GM12878 (cell line): ENCODE measurements at regions not wholly inside any gene's neighbourhood (a gene's known extent, or its start where the extent isn't known, plus 50 kb on each side); places are given as distances from the start of the nearest gene placed in this dataset.

Experiments
- CBX5 ChIP-seq: sonication (generic); IDR thresholded peaks from 2 replicates; pipeline ENCODE4 v1.6.1; 2016; ENCODE audit warnings: low read depth, moderate library complexity, mild to moderate bottlenecking, inconsistent platforms
- POLR2A ChIP-seq: IDR thresholded peaks from 2 replicates; pipeline ENCODE4 v1.6.1; 2011; ENCODE audit warnings: low read depth, mild to moderate bottlenecking, low read length
- TF ChIP-seq, protein P1 (sequence below): fragments of 150-350 bp; IDR thresholded peaks from 2 replicates; pipeline ENCODE4 v1.6.1; 2016; ENCODE audit warnings: low read depth, low read length
- TF ChIP-seq, protein P2 (sequence below), 3 experiments: IDR thresholded peaks in 2 of 3; conservative IDR thresholded peaks in 1 of 3; 2 replicates each; pipeline ENCODE4 v1.5.1; 2011; ENCODE audit warnings: low read depth in 3 of 3, low read length in 3 of 3, mild to moderate bottlenecking in 3 of 3, control low read depth in 2 of 3, moderate library complexity in 2 of 3, inconsistent platforms in 1 of 3, mixed read lengths in 1 of 3; ENCODE audit not compliant: control insufficient read depth in 2 of 3, insufficient read depth in 1 of 3; ENCODE audit errors: extremely low read depth in 1 of 3
- TF ChIP-seq, protein P3 (sequence below): IDR thresholded peaks from 2 replicates; pipeline ENCODE4 v1.6.1; 2012; ENCODE audit warnings: low read depth, low read length, improper control_type of control experiment

DNA sequence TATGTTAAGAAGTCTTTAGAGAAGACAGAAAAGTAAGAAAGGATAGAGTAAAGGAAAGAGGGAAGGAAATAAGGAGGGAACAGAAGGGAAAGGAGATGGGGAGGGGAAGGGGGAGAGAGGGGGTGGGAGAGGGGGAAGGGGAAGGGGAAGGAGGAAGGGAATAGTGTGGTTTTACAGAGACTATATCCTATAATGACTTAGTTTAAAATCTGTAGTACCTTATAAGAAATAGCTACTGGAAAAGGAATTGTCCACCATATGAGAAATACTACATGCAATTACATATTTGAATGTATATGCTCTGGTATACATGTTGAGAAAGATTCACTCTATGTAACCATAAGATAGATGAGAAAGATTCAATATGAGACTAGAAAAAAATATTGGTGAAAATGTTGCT is 1042.3 kb downstream of the BRINP3 start:
- TF ChIP-seq, protein P1, sequence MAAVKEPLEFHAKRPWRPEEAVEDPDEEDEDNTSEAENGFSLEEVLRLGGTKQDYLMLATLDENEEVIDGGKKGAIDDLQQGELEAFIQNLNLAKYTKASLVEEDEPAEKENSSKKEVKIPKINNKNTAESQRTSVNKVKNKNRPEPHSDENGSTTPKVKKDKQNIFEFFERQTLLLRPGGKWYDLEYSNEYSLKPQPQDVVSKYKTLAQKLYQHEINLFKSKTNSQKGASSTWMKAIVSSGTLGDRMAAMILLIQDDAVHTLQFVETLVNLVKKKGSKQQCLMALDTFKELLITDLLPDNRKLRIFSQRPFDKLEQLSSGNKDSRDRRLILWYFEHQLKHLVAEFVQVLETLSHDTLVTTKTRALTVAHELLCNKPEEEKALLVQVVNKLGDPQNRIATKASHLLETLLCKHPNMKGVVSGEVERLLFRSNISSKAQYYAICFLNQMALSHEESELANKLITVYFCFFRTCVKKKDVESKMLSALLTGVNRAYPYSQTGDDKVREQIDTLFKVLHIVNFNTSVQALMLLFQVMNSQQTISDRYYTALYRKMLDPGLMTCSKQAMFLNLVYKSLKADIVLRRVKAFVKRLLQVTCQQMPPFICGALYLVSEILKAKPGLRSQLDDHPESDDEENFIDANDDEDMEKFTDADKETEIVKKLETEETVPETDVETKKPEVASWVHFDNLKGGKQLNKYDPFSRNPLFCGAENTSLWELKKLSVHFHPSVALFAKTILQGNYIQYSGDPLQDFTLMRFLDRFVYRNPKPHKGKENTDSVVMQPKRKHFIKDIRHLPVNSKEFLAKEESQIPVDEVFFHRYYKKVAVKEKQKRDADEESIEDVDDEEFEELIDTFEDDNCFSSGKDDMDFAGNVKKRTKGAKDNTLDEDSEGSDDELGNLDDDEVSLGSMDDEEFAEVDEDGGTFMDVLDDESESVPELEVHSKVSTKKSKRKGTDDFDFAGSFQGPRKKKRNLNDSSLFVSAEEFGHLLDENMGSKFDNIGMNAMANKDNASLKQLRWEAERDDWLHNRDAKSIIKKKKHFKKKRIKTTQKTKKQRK = no peak
- no peak for TF ChIP-seq POLR2A
- TF ChIP-seq, protein P2, sequence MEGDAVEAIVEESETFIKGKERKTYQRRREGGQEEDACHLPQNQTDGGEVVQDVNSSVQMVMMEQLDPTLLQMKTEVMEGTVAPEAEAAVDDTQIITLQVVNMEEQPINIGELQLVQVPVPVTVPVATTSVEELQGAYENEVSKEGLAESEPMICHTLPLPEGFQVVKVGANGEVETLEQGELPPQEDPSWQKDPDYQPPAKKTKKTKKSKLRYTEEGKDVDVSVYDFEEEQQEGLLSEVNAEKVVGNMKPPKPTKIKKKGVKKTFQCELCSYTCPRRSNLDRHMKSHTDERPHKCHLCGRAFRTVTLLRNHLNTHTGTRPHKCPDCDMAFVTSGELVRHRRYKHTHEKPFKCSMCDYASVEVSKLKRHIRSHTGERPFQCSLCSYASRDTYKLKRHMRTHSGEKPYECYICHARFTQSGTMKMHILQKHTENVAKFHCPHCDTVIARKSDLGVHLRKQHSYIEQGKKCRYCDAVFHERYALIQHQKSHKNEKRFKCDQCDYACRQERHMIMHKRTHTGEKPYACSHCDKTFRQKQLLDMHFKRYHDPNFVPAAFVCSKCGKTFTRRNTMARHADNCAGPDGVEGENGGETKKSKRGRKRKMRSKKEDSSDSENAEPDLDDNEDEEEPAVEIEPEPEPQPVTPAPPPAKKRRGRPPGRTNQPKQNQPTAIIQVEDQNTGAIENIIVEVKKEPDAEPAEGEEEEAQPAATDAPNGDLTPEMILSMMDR (IDR thresholded peaks at IDR 0.05 in 2 of 3, conservative IDR thresholded peaks at IDR 0.05 in 1 of 3; ENCODE audit: control insufficient read depth in 2 of 3, extremely low read depth in 1 of 3, insufficient read depth in 1 of 3, low read depth in 3 of 3, low read length in 3 of 3) = no peak
- TF ChIP-seq CBX5 = no peak
- TF ChIP-seq, protein P3, sequence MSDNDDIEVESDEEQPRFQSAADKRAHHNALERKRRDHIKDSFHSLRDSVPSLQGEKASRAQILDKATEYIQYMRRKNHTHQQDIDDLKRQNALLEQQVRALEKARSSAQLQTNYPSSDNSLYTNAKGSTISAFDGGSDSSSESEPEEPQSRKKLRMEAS = no peak
